Neural progenitor cell (in vitro differentiated cells): ENCODE measurements at regions not wholly inside any gene's neighbourhood (a gene's known extent, or its start where the extent isn't known, plus 50 kb on each side); places are given as distances from the start of the nearest gene placed in this dataset.

Experiments used
- DNase-seq: peaks from one replicate; pipeline ENCODE4 v3.0.0-alpha.2; 2016; ENCODE audit warnings: low spot score
- H2AFZ ChIP-seq: fragments of 200-600 bp; sonication (generic); replicated peaks from 2 replicates; pipeline ENCODE4 v1.6.1; 2016; ENCODE audit warnings: antibody characterized with exemption
- H3F3A ChIP-seq: fragments of 200-600 bp; sonication (generic); 2 replicates; pipeline ENCODE4 v1.6.1; 2016; ENCODE audit warnings: antibody characterized with exemption, low read depth
- H3K27ac ChIP-seq: fragments of 200-600 bp; sonication (generic); 2 replicates; pipeline ENCODE4 v1.5.1; 2016; ENCODE audit warnings: mild to moderate bottlenecking
- H3K27me3 ChIP-seq: fragments of 200-600 bp; sonication (generic); 2 replicates; pipeline ENCODE4 v1.6.1; 2016; ENCODE audit warnings: mild to moderate bottlenecking, moderate library complexity
- H3K36me3 ChIP-seq: fragments of 200-600 bp; sonication (generic); 2 replicates; pipeline ENCODE4 v1.5.1; 2016
- H3K4me1 ChIP-seq: fragments of 200-600 bp; sonication (generic); 2 replicates; pipeline ENCODE4 v1.6.1; 2016; ENCODE audit warnings: mixed run types
- H3K4me2 ChIP-seq: fragments of 200-600 bp; sonication (generic); 2 replicates; pipeline ENCODE4 v1.6.1; 2016
- H3K4me3 ChIP-seq: fragments of 200-600 bp; sonication (generic); 2 replicates; pipeline ENCODE4 v1.5.1; 2016
- H3K79me2 ChIP-seq: fragments of 200-600 bp; sonication (generic); 2 replicates; pipeline ENCODE4 v1.6.1; 2016; ENCODE audit warnings: low read depth
- H3K9ac ChIP-seq: fragments of 200-600 bp; sonication (generic); 2 replicates; pipeline ENCODE4 v1.6.1; 2016
- H3K9me3 ChIP-seq: fragments of 200-600 bp; sonication (generic); 2 replicates; pipeline ENCODE4 v1.5.1; 2016; ENCODE audit warnings: low read depth
- H4K20me1 ChIP-seq: fragments of 200-600 bp; sonication (generic); 2 replicates; pipeline ENCODE4 v1.6.1; 2016; ENCODE audit warnings: low read depth
- H3K27ac Mint-ChIP-seq: 3 replicates; pipeline ENCODE4 v1.8.0; 2021; ENCODE audit warnings: mixed read lengths
- H3K27me3 Mint-ChIP-seq: 2 replicates; pipeline ENCODE4 v1.8.0; 2022; ENCODE audit warnings: low read depth, mild to moderate bottlenecking, inconsistent platforms, moderate library complexity, mixed read lengths; ENCODE audit not compliant: insufficient read depth
- H3K36me3 Mint-ChIP-seq: 3 replicates; pipeline ENCODE4 v1.8.0; 2021; ENCODE audit warnings: mixed read lengths
- H3K4me1 Mint-ChIP-seq: 3 replicates; pipeline ENCODE4 v1.8.0; 2021; ENCODE audit warnings: mixed read lengths
- H3K4me3 Mint-ChIP-seq: 3 replicates; pipeline ENCODE4 v1.8.0; 2021; ENCODE audit warnings: mild to moderate bottlenecking, moderate library complexity, mixed read lengths
- H3K9me3 Mint-ChIP-seq: 3 replicates; pipeline ENCODE4 v1.8.0; 2020; ENCODE audit warnings: mixed read lengths
- CTCF ChIP-seq: fragments of 200-600 bp; sonication (generic); IDR thresholded peaks from 2 replicates; pipeline ENCODE4 v1.5.1; 2017; ENCODE audit warnings: antibody characterized with exemption, mild to moderate bottlenecking
- EZH2 ChIP-seq: fragments of 200-600 bp; sonication (generic); IDR thresholded peaks from 2 replicates; pipeline ENCODE4 v1.6.1; 2017; ENCODE audit warnings: antibody characterized with exemption, mild to moderate bottlenecking, moderate library complexity
- EZH2phosphoT487 ChIP-seq: fragments of 200-600 bp; sonication (generic); IDR thresholded peaks from 2 replicates; pipeline ENCODE4 v1.6.1; 2017; ENCODE audit warnings: antibody characterized with exemption

- Histone ChIP-seq H4K20me1 (no peaks in the 10 kb centered on the region), H3K4me2 (no peak overlapping the region), H3K27me3 (no peaks in the 10 kb centered on the region), H3K4me1 (no peaks in the 10 kb centered on the region), H2AFZ (no peak overlapping the region), H3K9ac (no peak overlapping the region), H3K79me2 (no peaks in the 10 kb centered on the region), H3K9me3 (peaks cover 59% of the 10 kb centered on the region), H3F3A (no peaks in the 10 kb centered on the region), H3K36me3 (no peaks in the 10 kb centered on the region), H3K4me3 (no peak overlapping the region), H3K27ac (no peak overlapping the region)
- H3K4me3 Mint-ChIP-seq, result no peak overlapping the region
- H3K9me3 Mint-ChIP-seq, result peaks cover 92% of the 10 kb centered on the region
- no peak overlapping the region for H3K27ac Mint-ChIP-seq
- H3K27me3 Mint-ChIP-seq, result peaks cover 27% of the 10 kb centered on the region
- TF ChIP-seq EZH2phosphoT487 (no peak), CTCF (no peak), EZH2 (no peak)
- H3K4me1 Mint-ChIP-seq, result no peaks in the 10 kb centered on the region
- DNase-seq, result no peak
- peaks cover 7% of the 10 kb centered on the region for H3K36me3 Mint-ChIP-seq
These were observed 147.2 kb downstream of the OR4M2 start for GRCh38 chr15:22227411-22228100.

GRCh38 chr15:22228101-22228762 lies 147.9 kb downstream of the OR4M2 start:
- Mint-ChIP-seq H3K4me3 (no peak overlapping the region), H3K27me3 (peaks cover 22% of the 10 kb centered on the region), H3K4me1 (no peaks in the 10 kb centered on the region), H3K27ac (no peak overlapping the region), H3K9me3 (peaks cover 92% of the 10 kb centered on the region), H3K36me3 (peaks cover 7% of the 10 kb centered on the region)
- no peak for DNase-seq
- no peaks in the 10 kb centered on the region for H4K20me1 ChIP-seq
- no peak overlapping the region for H2AFZ ChIP-seq
- H3K27me3 ChIP-seq, result no peaks in the 10 kb centered on the region
- H3K4me2 ChIP-seq, result no peak overlapping the region
- no peak overlapping the region for H3K4me3 ChIP-seq
- no peaks in the 10 kb centered on the region for H3K36me3 ChIP-seq
- no peak overlapping the region for H3K9ac ChIP-seq
- H3K79me2 ChIP-seq, result no peaks in the 10 kb centered on the region
- H3K9me3 ChIP-seq, result peaks cover 63% of the 10 kb centered on the region
- no peak overlapping the region for H3K27ac ChIP-seq
- TF ChIP-seq EZH2, result no peak
- TF ChIP-seq EZH2phosphoT487, result no peak
- TF ChIP-seq CTCF, result no peak
- no peaks in the 10 kb centered on the region for H3F3A ChIP-seq
- H3K4me1 ChIP-seq, result no peaks in the 10 kb centered on the region

- Histone ChIP-seq H3K4me3 (no peak overlapping the region), H3F3A (no peaks in the 10 kb centered on the region), H3K79me2 (no peaks in the 10 kb centered on the region), H3K4me1 (no peaks in the 10 kb centered on the region), H3K4me2 (no peak overlapping the region), H4K20me1 (no peaks in the 10 kb centered on the region), H3K9ac (no peak overlapping the region), H3K9me3 (peaks cover 67% of the 10 kb centered on the region), H3K27ac (no peak overlapping the region), H2AFZ (no peak overlapping the region), H3K36me3 (no peaks in the 10 kb centered on the region), H3K27me3 (no peaks in the 10 kb centered on the region)
- H3K9me3 Mint-ChIP-seq, result peaks cover 88% of the 10 kb centered on the region
- H3K4me3 Mint-ChIP-seq, result no peak overlapping the region
- no peak overlapping the region for H3K27ac Mint-ChIP-seq
- DNase-seq, result no peak
- peaks cover 8% of the 10 kb centered on the region for H3K27me3 Mint-ChIP-seq
- H3K36me3 Mint-ChIP-seq, result peaks cover 2% of the 10 kb centered on the region
- TF ChIP-seq CTCF, result no peak
- no peaks in the 10 kb centered on the region for H3K4me1 Mint-ChIP-seq
These were observed 149.9 kb downstream of the OR4M2 start for GRCh38 chr15:22229990-22230819.
